ENCODE measurements at regions not wholly inside any gene's neighbourhood (a gene's known extent, or its start where the extent isn't known, plus 50 kb on each side); places are given as distances from the start of the nearest gene placed in this dataset.

DNA sequence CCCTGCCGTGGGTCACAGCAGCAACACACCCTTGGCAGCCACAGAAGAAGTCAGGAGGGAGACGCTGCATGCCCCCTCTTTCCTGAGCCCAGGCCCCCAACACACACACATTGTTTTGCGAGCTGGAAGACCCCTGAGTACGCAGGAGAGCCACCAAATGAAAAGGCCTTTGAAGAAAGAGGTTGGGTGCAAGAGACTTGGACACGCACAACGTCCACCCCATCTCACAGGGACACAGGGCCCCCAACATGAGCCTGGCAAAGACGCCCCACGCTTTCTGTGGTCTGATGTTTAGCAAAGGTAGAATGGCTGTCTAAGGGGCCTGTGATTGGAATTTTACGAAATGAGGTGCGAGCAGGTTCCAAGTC is 185.0 kb downstream of the TTLL2 start:
- no peak for DNase-seq
- intact Hi-C loops (cut with micrococcal nuclease): no loop called here
- H3K9me3 ChIP-seq (replicated peaks): no peaks in the 10 kb centered on the region
- no peaks in the 10 kb centered on the region for H3K36me3 ChIP-seq
- no peak overlapping the region for H3K27ac ChIP-seq (replicated peaks)
- H3K27me3 ChIP-seq (ENCODE audit: low read depth): peaks cover 19% of the 10 kb centered on the region
- H3K4me1 ChIP-seq: peaks cover 10% of the 10 kb centered on the region
- TF ChIP-seq, protein P1, sequence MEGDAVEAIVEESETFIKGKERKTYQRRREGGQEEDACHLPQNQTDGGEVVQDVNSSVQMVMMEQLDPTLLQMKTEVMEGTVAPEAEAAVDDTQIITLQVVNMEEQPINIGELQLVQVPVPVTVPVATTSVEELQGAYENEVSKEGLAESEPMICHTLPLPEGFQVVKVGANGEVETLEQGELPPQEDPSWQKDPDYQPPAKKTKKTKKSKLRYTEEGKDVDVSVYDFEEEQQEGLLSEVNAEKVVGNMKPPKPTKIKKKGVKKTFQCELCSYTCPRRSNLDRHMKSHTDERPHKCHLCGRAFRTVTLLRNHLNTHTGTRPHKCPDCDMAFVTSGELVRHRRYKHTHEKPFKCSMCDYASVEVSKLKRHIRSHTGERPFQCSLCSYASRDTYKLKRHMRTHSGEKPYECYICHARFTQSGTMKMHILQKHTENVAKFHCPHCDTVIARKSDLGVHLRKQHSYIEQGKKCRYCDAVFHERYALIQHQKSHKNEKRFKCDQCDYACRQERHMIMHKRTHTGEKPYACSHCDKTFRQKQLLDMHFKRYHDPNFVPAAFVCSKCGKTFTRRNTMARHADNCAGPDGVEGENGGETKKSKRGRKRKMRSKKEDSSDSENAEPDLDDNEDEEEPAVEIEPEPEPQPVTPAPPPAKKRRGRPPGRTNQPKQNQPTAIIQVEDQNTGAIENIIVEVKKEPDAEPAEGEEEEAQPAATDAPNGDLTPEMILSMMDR (IDR thresholded peaks at IDR 0.05; ENCODE audit: borderline replicate concordance): no peak
- H3K4me3 ChIP-seq: no peak overlapping the region

DNA sequence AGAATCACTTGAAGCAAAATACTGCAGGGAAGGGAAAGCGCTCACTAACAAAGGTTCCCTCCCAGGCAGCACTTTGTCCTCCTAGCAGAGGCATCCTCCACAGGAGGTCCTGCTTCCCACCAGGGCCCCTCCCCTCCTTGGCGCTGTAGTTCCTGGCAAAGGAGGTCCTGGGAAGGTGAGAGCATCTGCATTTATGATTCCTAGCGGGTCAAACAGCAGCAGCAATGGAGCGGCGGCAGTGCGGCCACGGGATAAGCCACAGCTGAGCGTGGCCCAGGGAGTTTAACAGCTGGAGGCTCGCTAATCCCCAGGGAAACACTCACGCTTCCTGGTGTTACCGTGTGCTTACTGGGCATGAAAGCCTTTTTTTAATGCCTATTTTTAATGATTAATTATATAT is 185.8 kb downstream of the TTLL2 start:
- H3K9me3 ChIP-seq (replicated peaks): no peaks in the 10 kb centered on the region
- no peak for DNase-seq
- no peak overlapping the region for H3K27ac ChIP-seq (replicated peaks)
- TF ChIP-seq, protein P1 (IDR thresholded peaks at IDR 0.05; ENCODE audit: borderline replicate concordance): no peak
- no peaks in the 10 kb centered on the region for H3K36me3 ChIP-seq
- peaks cover 19% of the 10 kb centered on the region for H3K27me3 ChIP-seq (ENCODE audit: low read depth)
- intact Hi-C loops (cut with micrococcal nuclease): no loop called here
- H3K4me3 ChIP-seq: no peak overlapping the region
- peaks cover 3% of the 10 kb centered on the region for H3K4me1 ChIP-seq

DNA sequence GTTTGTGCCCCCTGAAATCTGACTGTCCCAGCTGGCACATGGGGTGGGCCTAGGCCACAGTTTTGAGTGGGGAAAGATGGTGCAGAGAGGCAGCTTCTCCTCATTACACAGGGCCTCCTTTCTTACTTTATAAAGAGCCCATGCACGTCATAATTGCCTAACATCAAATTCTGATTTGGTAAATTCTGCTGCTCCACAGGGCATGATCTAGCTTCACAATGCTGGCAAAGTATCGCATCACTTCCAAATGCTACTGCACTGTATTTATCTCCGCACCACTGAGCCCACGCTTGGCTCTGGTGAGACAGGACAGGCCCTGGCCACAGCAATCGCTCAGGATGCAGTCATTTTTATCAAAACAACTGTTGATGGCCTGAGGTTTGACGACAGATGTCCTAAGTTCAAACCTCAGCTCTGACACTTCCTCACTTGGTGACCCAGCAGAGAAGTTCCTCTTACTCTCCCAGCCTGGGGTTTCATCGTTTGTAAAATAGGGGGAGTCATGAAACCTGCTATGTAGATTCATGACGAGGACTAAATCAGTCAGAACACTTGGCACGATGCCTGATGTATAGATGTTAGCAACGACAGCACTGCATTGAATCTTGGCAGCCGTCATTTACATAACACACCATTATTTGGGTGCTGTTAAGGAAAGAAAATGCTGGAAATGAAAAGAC is 187.9 kb downstream of the TTLL2 start:
- Histone ChIP-seq H3K9me3 (replicated peaks) (no peaks in the 10 kb centered on the region), H3K36me3 (no peaks in the 10 kb centered on the region), H3K27me3 (ENCODE audit: low read depth) (peaks cover 23% of the 10 kb centered on the region), H3K4me3 (no peak overlapping the region), H3K4me1 (no peaks in the 10 kb centered on the region), H3K27ac (replicated peaks) (no peak overlapping the region)
- intact Hi-C loops (cut with micrococcal nuclease): no loop called here
- no peak for DNase-seq
- TF ChIP-seq, protein P1 (IDR thresholded peaks at IDR 0.05; ENCODE audit: borderline replicate concordance): no peak

DNA sequence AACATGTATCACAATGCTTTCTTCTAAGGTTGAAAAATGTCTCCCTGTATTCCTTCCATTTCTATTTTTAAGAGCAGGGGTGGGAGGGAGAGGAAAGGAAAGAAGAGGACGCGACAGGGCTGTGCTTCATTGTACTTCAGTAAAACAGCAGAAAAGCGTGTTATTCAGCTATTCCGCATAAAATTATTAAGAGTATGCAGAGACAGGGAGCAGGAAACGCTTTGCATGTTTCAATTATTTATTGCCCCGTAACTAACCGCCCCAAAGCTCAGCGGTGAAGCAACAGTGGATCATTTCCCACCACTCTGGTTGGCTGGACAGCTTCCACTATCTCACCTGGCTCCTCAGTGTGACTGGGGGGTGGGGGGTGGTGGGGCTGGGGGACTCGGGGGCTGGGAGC is 188.9 kb downstream of the TTLL2 start:
- no peak overlapping the region for H3K4me3 ChIP-seq
- no peaks in the 10 kb centered on the region for H3K36me3 ChIP-seq
- no peak for DNase-seq
- no peak overlapping the region for H3K27ac ChIP-seq (replicated peaks)
- no peaks in the 10 kb centered on the region for H3K4me1 ChIP-seq
- intact Hi-C loops (cut with micrococcal nuclease): no loop called here
- TF ChIP-seq, protein P1 (IDR thresholded peaks at IDR 0.05; ENCODE audit: borderline replicate concordance): no peak
- peaks cover 23% of the 10 kb centered on the region for H3K27me3 ChIP-seq (ENCODE audit: low read depth)
- no peaks in the 10 kb centered on the region for H3K9me3 ChIP-seq (replicated peaks)

DNA sequence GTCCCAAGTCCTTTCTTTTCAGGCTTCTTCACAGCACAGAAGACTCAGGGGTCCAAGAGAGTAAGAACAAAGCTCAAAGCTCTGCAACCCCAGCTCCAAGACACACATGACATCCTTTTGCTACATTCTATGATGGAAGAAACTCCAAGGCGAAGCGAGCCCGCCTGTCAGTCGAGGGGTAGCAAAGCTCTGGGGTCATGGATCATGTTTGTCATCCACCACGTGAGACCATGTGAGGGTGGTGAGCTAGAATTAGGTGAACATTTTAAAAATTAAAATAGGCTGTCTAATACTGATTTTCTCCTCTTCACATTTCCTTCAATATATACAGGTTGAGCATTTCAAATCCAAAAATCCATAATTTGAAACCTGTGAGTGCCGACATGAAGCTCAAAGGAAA is 189.6 kb downstream of the TTLL2 start:
- Histone ChIP-seq H3K9me3 (replicated peaks) (no peaks in the 10 kb centered on the region), H3K27me3 (ENCODE audit: low read depth) (peaks cover 19% of the 10 kb centered on the region), H3K4me1 (no peaks in the 10 kb centered on the region), H3K4me3 (no peak overlapping the region), H3K36me3 (no peaks in the 10 kb centered on the region), H3K27ac (replicated peaks) (no peak overlapping the region)
- intact Hi-C loops (cut with micrococcal nuclease): no loop called here
- DNase-seq: no peak
- TF ChIP-seq, protein P1 (IDR thresholded peaks at IDR 0.05; ENCODE audit: borderline replicate concordance): no peak

All from left ventricle myocardium inferior (tissue), 1 donor.